GM20000 (cell line): ENCODE measurements at regions not wholly inside any gene's neighbourhood (a gene's known extent, or its start where the extent isn't known, plus 50 kb on each side); places are given as distances from the start of the nearest gene placed in this dataset.

Experiments
- DNase-seq: peaks from one replicate; pipeline ENCODE4 v3.0.0; 2012; ENCODE audit warnings: low spot score
- TF ChIP-seq, protein P1 (sequence below): IDR thresholded peaks from 2 replicates; pipeline ENCODE4 v1.5.1; 2012; ENCODE audit warnings: mild to moderate bottlenecking, control low read depth; ENCODE audit errors: extremely low read depth, missing control alignments

GRCh38 chr16:51039638-51040331 is 111.3 kb downstream of the SALL1 start:
- TF ChIP-seq, protein P1, sequence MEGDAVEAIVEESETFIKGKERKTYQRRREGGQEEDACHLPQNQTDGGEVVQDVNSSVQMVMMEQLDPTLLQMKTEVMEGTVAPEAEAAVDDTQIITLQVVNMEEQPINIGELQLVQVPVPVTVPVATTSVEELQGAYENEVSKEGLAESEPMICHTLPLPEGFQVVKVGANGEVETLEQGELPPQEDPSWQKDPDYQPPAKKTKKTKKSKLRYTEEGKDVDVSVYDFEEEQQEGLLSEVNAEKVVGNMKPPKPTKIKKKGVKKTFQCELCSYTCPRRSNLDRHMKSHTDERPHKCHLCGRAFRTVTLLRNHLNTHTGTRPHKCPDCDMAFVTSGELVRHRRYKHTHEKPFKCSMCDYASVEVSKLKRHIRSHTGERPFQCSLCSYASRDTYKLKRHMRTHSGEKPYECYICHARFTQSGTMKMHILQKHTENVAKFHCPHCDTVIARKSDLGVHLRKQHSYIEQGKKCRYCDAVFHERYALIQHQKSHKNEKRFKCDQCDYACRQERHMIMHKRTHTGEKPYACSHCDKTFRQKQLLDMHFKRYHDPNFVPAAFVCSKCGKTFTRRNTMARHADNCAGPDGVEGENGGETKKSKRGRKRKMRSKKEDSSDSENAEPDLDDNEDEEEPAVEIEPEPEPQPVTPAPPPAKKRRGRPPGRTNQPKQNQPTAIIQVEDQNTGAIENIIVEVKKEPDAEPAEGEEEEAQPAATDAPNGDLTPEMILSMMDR = no peak
- no peak for DNase-seq

DNA sequence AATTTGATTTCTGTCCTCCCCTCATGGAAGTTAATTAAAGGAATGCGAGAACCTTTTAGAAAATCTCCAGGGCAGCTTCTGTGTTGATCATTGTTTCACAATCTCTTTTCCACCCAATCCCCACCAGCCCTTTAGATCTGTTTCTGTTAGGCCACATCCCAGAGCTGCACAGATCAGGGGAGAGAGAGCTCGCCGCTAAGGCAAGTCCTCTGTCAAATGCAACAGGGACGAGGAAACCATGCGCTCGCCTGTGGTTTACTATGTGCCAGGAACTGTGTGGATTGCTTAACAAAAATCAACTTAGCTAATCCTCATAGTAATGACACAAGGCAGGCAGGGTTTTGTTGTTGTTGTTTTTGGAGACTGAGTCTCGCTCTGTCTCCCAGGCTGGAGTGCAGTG is 115.4 kb downstream of the SALL1 start:
- no peak for DNase-seq
- TF ChIP-seq, protein P1 = no peak

- no peak for DNase-seq
- TF ChIP-seq, protein P1 = no peak
Measured at GRCh38 chr16:51035110-51035498, 116.0 kb downstream of the SALL1 start.

DNA sequence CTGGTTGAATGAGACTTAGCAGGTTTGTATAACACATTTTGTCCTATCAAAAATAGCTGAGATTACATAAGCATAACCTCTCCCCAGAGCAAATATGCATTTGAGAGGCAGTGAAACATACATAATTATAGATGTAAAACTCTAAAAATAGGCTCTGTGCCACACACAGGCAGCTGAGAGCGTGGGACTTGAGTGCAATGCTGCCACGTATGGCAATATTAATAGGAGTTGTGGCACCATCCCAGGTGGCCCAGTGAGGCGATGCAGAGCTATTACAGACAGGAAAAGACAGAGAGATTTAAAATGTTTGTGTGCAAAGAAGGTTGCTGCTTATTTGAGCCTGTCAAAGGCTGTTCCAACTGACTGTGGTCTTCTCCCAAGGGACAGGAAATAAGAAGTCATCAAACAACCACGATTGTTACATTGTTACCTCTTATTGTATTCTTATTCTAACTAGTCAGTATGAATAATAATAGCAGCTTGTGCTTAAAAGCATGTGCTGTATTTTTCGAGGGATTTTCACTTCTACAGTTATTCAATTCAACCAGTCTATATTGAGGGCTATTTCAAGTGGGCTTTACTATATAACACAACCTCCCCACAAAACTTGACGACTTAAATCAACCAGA is 116.5 kb downstream of the SALL1 start:
- no peak for DNase-seq
- TF ChIP-seq, protein P1 = no peak

- TF ChIP-seq, protein P1 = no peak
- DNase-seq = no peak
Measured at GRCh38 chr16:51031598-51031997, 119.5 kb downstream of the SALL1 start.

- TF ChIP-seq, protein P1 = no peak
- no peak for DNase-seq
Measured at GRCh38 chr16:51030516-51030915, 120.6 kb downstream of the SALL1 start.

- TF ChIP-seq, protein P1 = no peak
- DNase-seq = no peak
Measured at GRCh38 chr16:51025588-51026290, 125.3 kb downstream of the SALL1 start.
